GM23338 (cell line): ENCODE measurements at regions not wholly inside any gene's neighbourhood (a gene's known extent, or its start where the extent isn't known, plus 50 kb on each side); places are given as distances from the start of the nearest gene placed in this dataset.

Source experiments
- ATAC-seq: fragments of 200-7000 bp; cut with Tn5 transposase; 3 replicates; pipeline ENCODE4 v1.9.1; 2020
- DNase-seq: peaks from one replicate; pipeline ENCODE4 v3.0.0-alpha.2; 2015; ENCODE audit warnings: low spot score
- H2AFZ ChIP-seq: fragments of 200-600 bp; sonication (generic); 2 replicates; pipeline ENCODE4 v1.8.0; 2016; ENCODE audit warnings: antibody characterized with exemption, mild to moderate bottlenecking, moderate library complexity
- H3F3A ChIP-seq: fragments of 200-600 bp; sonication (generic); replicated peaks from 2 replicates; pipeline ENCODE4 v1.8.0; 2017; ENCODE audit warnings: antibody characterized with exemption, mixed run types, low read depth
- H3K27ac ChIP-seq: fragments of 200-600 bp; sonication (generic); 2 replicates; pipeline ENCODE4 v1.6.1; 2016; ENCODE audit warnings: low read depth
- H3K27me3 ChIP-seq: fragments of 200-600 bp; sonication (generic); 2 replicates; pipeline ENCODE4 v1.8.0; 2016; ENCODE audit warnings: mild to moderate bottlenecking, mixed run types, moderate library complexity; ENCODE audit not compliant: insufficient read depth
- H3K36me3 ChIP-seq: fragments of 200-600 bp; sonication (generic); 2 replicates; pipeline ENCODE4 v1.8.0; 2016; ENCODE audit warnings: mild to moderate bottlenecking; ENCODE audit not compliant: insufficient read depth
- H3K4me1 ChIP-seq: fragments of 200-600 bp; sonication (generic); 2 replicates; pipeline ENCODE4 v1.8.0; 2016; ENCODE audit warnings: mild to moderate bottlenecking, moderate library complexity; ENCODE audit not compliant: insufficient read depth
- H3K4me2 ChIP-seq: fragments of 200-600 bp; sonication (generic); 2 replicates; pipeline ENCODE4 v1.7.1; 2017; ENCODE audit warnings: mixed run types
- H3K4me3 ChIP-seq: fragments of 200-600 bp; sonication (generic); 2 replicates; pipeline ENCODE4 v1.6.1; 2016; ENCODE audit warnings: mixed run types
- H3K79me2 ChIP-seq: fragments of 200-600 bp; sonication (generic); replicated peaks from 2 replicates; pipeline ENCODE4 v1.8.0; 2017; ENCODE audit warnings: mild to moderate bottlenecking; ENCODE audit not compliant: insufficient read depth
- H3K9me2 ChIP-seq: fragments of 200-600 bp; sonication (generic); 2 replicates; pipeline ENCODE4 v1.8.0; 2017; ENCODE audit not compliant: insufficient read depth
- H4K20me1 ChIP-seq: fragments of 200-600 bp; sonication (generic); replicated peaks from 2 replicates; pipeline ENCODE4 v1.8.0; 2017; ENCODE audit warnings: mild to moderate bottlenecking; ENCODE audit not compliant: insufficient read depth
- H3K27ac Mint-ChIP-seq: 2 replicates; pipeline ENCODE4 v1.8.0; 2020; ENCODE audit warnings: inconsistent platforms, mild to moderate bottlenecking, moderate library complexity, mixed read lengths
- H3K27me3 Mint-ChIP-seq: 3 replicates; pipeline ENCODE4 v1.8.0; 2022; ENCODE audit warnings: low read depth, mild to moderate bottlenecking, moderate library complexity, mixed read lengths, inconsistent platforms; ENCODE audit not compliant: insufficient read depth, poor library complexity
- H3K36me3 Mint-ChIP-seq: 3 replicates; pipeline ENCODE4 v1.8.0; 2021; ENCODE audit warnings: low read depth, mild to moderate bottlenecking, inconsistent platforms, moderate library complexity, mixed read lengths
- H3K4me1 Mint-ChIP-seq: 3 replicates; pipeline ENCODE4 v1.8.0; 2020; ENCODE audit warnings: mild to moderate bottlenecking, inconsistent platforms, mixed read lengths
- H3K4me3 Mint-ChIP-seq: 3 replicates; pipeline ENCODE4 v1.8.0; 2021; ENCODE audit warnings: moderate library complexity, mild to moderate bottlenecking, inconsistent platforms, mixed read lengths
- H3K9me3 Mint-ChIP-seq: 3 replicates; pipeline ENCODE4 v1.8.0; 2020; ENCODE audit warnings: moderate library complexity, mild to moderate bottlenecking, inconsistent platforms, mixed read lengths
- CREB1 ChIP-seq: fragments of 250-450 bp; sonication (Bioruptor Pico); IDR thresholded peaks from 2 replicates; pipeline ENCODE4 v1.5.0; 2020; ENCODE audit warnings: low read depth, mild to moderate bottlenecking, moderate library complexity
- EZH2 ChIP-seq: fragments of 200-600 bp; sonication (generic); IDR thresholded peaks from one replicate; pipeline ENCODE4 v1.8.0; 2017; ENCODE audit warnings: antibody characterized with exemption, mild to moderate bottlenecking, low read depth; ENCODE audit not compliant: unreplicated experiment
- EZH2phosphoT487 ChIP-seq: fragments of 200-600 bp; sonication (generic); IDR thresholded peaks from one replicate; pipeline ENCODE4 v1.8.1; 2018; ENCODE audit warnings: antibody characterized with exemption; ENCODE audit not compliant: unreplicated experiment
- JUNB ChIP-seq: IDR thresholded peaks from one replicate; pipeline ENCODE4 v1.6.1; 2016; ENCODE audit warnings: antibody characterized with exemption; ENCODE audit not compliant: unreplicated experiment
- NANOG ChIP-seq: IDR thresholded peaks from 2 replicates; pipeline ENCODE4 v1.6.1; 2016; ENCODE audit warnings: antibody characterized with exemption, borderline replicate concordance
- POLR2AphosphoS5 ChIP-seq: IDR thresholded peaks from 2 replicates; pipeline ENCODE4 v1.6.1; 2016; ENCODE audit warnings: antibody characterized with exemption, low read depth
- STAT1 ChIP-seq: IDR thresholded peaks from one replicate; pipeline ENCODE4 v1.6.1; 2016; ENCODE audit warnings: antibody characterized with exemption; ENCODE audit not compliant: unreplicated experiment
- ZNF114 ChIP-seq: fragments of 250-450 bp; sonication (Bioruptor Pico); IDR thresholded peaks from 2 replicates; pipeline ENCODE4 v1.5.0; 2020; ENCODE audit warnings: mild to moderate bottlenecking, moderate library complexity
- ZNF331 ChIP-seq: fragments of 250-450 bp; sonication (Bioruptor Pico); IDR thresholded peaks from 2 replicates; pipeline ENCODE4 v1.5.0; 2020; ENCODE audit warnings: low read depth, mild to moderate bottlenecking, moderate library complexity
- TF ChIP-seq, protein P1 (sequence below): IDR thresholded peaks from one replicate; pipeline ENCODE4 v1.6.1; 2018; ENCODE audit warnings: antibody characterized with exemption; ENCODE audit not compliant: unreplicated experiment
- TF ChIP-seq, protein P2 (sequence below), 2 experiments: fragments of 200-600 bp in 1 of 2; sonication (generic) in 1 of 2; conservative IDR thresholded peaks; 2 replicates each; pipeline versions ENCODE4 v1.5.1 to v1.6.1; 2016 to 2017; ENCODE audit warnings: antibody characterized with exemption in 2 of 2, low read depth in 2 of 2, mild to moderate bottlenecking in 2 of 2, moderate library complexity in 1 of 2
- TF ChIP-seq, protein P3 (sequence below): IDR thresholded peaks from 2 replicates; pipeline ENCODE4 v1.6.1; 2016; ENCODE audit warnings: antibody characterized with exemption
- TF ChIP-seq, protein P4 (sequence below): fragments of 250-450 bp; sonication (Bioruptor Pico); IDR thresholded peaks from 2 replicates; pipeline ENCODE4 v1.5.0; 2020; ENCODE audit warnings: mild to moderate bottlenecking, moderate library complexity

DNA sequence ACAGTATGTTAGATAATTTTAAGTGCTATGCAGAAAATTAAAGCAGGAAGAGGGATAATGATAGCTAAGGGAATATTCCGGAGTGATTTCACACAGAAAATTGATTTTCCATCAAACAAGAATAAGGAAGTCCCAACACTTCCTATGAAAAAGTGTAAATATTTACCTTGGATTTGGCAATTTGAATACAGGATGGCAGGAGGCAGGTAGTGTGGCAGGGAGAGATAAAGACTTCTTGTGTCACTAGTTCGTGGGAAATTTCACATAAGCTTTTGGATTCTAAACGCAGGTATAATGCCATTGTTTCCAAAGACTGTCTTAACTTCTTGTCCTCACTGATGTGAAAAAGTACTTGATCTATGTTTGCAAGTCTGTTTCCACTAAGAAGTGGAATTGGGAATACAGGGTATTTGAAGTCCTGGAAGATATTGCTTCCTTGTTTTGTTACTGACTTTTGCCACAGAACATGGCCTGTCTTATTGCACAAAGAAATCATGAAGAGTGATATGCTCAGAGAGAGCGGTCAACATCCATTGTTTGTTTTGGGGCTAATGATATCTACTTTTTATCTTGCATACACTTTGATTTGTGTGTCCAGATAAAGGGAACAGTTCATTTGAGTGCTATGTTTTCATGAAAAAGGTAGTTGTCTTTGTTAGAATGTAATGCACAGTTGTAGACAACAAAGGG lies 1216.1 kb upstream of the FAM98A start:
- Mint-ChIP-seq H3K4me3 (no peak overlapping the region), H3K36me3 (no peaks in the 10 kb centered on the region), H3K27me3 (peaks cover 3% of the 10 kb centered on the region), H3K27ac (no peak overlapping the region), H3K9me3 (peaks cover 3% of the 10 kb centered on the region; the same call in 2 of the 3 replicates), H3K4me1 (no peaks in the 10 kb centered on the region; the same call in 2 of the 3 replicates)
- H3K4me2 ChIP-seq, result no peak overlapping the region
- DNase-seq, result no peak
- no peaks in the 10 kb centered on the region for H3F3A ChIP-seq
- H3K4me3 ChIP-seq, result no peak overlapping the region
- no peaks in the 10 kb centered on the region for H3K79me2 ChIP-seq
- TF ChIP-seq, protein P1, sequence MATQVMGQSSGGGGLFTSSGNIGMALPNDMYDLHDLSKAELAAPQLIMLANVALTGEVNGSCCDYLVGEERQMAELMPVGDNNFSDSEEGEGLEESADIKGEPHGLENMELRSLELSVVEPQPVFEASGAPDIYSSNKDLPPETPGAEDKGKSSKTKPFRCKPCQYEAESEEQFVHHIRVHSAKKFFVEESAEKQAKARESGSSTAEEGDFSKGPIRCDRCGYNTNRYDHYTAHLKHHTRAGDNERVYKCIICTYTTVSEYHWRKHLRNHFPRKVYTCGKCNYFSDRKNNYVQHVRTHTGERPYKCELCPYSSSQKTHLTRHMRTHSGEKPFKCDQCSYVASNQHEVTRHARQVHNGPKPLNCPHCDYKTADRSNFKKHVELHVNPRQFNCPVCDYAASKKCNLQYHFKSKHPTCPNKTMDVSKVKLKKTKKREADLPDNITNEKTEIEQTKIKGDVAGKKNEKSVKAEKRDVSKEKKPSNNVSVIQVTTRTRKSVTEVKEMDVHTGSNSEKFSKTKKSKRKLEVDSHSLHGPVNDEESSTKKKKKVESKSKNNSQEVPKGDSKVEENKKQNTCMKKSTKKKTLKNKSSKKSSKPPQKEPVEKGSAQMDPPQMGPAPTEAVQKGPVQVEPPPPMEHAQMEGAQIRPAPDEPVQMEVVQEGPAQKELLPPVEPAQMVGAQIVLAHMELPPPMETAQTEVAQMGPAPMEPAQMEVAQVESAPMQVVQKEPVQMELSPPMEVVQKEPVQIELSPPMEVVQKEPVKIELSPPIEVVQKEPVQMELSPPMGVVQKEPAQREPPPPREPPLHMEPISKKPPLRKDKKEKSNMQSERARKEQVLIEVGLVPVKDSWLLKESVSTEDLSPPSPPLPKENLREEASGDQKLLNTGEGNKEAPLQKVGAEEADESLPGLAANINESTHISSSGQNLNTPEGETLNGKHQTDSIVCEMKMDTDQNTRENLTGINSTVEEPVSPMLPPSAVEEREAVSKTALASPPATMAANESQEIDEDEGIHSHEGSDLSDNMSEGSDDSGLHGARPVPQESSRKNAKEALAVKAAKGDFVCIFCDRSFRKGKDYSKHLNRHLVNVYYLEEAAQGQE, result no peak
- TF ChIP-seq, protein P2, sequence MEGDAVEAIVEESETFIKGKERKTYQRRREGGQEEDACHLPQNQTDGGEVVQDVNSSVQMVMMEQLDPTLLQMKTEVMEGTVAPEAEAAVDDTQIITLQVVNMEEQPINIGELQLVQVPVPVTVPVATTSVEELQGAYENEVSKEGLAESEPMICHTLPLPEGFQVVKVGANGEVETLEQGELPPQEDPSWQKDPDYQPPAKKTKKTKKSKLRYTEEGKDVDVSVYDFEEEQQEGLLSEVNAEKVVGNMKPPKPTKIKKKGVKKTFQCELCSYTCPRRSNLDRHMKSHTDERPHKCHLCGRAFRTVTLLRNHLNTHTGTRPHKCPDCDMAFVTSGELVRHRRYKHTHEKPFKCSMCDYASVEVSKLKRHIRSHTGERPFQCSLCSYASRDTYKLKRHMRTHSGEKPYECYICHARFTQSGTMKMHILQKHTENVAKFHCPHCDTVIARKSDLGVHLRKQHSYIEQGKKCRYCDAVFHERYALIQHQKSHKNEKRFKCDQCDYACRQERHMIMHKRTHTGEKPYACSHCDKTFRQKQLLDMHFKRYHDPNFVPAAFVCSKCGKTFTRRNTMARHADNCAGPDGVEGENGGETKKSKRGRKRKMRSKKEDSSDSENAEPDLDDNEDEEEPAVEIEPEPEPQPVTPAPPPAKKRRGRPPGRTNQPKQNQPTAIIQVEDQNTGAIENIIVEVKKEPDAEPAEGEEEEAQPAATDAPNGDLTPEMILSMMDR (conservative IDR thresholded peaks at IDR 0.05; ENCODE audit: low read depth in 2 of 2), result no peak
- TF ChIP-seq, protein P3, sequence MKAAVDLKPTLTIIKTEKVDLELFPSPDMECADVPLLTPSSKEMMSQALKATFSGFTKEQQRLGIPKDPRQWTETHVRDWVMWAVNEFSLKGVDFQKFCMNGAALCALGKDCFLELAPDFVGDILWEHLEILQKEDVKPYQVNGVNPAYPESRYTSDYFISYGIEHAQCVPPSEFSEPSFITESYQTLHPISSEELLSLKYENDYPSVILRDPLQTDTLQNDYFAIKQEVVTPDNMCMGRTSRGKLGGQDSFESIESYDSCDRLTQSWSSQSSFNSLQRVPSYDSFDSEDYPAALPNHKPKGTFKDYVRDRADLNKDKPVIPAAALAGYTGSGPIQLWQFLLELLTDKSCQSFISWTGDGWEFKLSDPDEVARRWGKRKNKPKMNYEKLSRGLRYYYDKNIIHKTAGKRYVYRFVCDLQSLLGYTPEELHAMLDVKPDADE, result no peak
- no peak for TF ChIP-seq NANOG
- TF ChIP-seq STAT1, result no peak
- TF ChIP-seq POLR2AphosphoS5, result no peak
- TF ChIP-seq ZNF331 (CRISPR knock-in tag), result no peak
- no peak for TF ChIP-seq CREB1 (CRISPR knock-in tag)
- no peak for TF ChIP-seq JUNB
- TF ChIP-seq EZH2phosphoT487, result no peak
- TF ChIP-seq ZNF114, result no peak
- TF ChIP-seq, protein P4, sequence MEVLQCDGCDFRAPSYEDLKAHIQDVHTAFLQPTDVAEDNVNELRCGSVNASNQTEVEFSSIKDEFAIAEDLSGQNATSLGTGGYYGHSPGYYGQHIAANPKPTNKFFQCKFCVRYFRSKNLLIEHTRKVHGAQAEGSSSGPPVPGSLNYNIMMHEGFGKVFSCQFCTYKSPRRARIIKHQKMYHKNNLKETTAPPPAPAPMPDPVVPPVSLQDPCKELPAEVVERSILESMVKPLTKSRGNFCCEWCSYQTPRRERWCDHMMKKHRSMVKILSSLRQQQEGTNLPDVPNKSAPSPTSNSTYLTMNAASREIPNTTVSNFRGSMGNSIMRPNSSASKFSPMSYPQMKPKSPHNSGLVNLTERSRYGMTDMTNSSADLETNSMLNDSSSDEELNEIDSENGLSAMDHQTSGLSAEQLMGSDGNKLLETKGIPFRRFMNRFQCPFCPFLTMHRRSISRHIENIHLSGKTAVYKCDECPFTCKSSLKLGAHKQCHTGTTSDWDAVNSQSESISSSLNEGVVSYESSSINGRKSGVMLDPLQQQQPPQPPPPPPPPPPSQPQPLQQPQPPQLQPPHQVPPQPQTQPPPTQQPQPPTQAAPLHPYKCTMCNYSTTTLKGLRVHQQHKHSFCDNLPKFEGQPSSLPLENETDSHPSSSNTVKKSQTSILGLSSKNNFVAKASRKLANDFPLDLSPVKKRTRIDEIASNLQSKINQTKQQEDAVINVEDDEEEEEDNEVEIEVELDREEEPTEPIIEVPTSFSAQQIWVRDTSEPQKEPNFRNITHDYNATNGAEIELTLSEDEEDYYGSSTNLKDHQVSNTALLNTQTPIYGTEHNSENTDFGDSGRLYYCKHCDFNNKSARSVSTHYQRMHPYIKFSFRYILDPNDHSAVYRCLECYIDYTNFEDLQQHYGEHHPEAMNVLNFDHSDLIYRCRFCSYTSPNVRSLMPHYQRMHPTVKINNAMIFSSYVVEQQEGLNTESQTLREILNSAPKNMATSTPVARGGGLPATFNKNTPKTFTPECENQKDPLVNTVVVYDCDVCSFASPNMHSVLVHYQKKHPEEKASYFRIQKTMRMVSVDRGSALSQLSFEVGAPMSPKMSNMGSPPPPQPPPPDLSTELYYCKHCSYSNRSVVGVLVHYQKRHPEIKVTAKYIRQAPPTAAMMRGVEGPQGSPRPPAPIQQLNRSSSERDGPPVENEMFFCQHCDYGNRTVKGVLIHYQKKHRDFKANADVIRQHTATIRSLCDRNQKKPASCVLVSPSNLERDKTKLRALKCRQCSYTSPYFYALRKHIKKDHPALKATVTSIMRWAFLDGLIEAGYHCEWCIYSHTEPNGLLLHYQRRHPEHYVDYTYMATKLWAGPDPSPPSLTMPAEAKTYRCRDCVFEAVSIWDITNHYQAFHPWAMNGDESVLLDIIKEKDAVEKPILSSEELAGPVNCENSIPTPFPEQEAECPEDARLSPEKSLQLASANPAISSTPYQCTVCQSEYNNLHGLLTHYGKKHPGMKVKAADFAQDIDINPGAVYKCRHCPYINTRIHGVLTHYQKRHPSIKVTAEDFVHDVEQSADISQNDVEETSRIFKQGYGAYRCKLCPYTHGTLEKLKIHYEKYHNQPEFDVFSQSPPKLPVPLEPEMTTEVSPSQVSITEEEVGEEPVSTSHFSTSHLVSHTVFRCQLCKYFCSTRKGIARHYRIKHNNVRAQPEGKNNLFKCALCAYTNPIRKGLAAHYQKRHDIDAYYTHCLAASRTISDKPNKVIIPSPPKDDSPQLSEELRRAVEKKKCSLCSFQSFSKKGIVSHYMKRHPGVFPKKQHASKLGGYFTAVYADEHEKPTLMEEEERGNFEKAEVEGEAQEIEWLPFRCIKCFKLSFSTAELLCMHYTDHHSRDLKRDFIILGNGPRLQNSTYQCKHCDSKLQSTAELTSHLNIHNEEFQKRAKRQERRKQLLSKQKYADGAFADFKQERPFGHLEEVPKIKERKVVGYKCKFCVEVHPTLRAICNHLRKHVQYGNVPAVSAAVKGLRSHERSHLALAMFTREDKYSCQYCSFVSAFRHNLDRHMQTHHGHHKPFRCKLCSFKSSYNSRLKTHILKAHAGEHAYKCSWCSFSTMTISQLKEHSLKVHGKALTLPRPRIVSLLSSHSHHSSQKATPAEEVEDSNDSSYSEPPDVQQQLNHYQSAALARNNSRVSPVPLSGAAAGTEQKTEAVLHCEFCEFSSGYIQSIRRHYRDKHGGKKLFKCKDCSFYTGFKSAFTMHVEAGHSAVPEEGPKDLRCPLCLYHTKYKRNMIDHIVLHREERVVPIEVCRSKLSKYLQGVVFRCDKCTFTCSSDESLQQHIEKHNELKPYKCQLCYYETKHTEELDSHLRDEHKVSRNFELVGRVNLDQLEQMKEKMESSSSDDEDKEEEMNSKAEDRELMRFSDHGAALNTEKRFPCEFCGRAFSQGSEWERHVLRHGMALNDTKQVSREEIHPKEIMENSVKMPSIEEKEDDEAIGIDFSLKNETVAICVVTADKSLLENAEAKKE (CRISPR knock-in tag), result no peak
- TF ChIP-seq EZH2, result no peak
- H3K27ac ChIP-seq, result no peak overlapping the region
- ATAC-seq, result no peak
- H3K27me3 ChIP-seq, result no peaks in the 10 kb centered on the region
- H3K36me3 ChIP-seq, result no peaks in the 10 kb centered on the region
- H3K9me2 ChIP-seq, result 0 out of 2 replicates have a peak, but pooled peaks cover 1% of the 10 kb centered on the region
- no peaks in the 10 kb centered on the region for H4K20me1 ChIP-seq
- no peaks in the 10 kb centered on the region for H3K4me1 ChIP-seq
- no peak overlapping the region; the same call in 1 of the 2 replicates for H2AFZ ChIP-seq
